PFSK-1 (cell line): ENCODE measurements at regions not wholly inside any gene's neighbourhood (a gene's known extent, or its start where the extent isn't known, plus 50 kb on each side); places are given as distances from the start of the nearest gene placed in this dataset.

Source experiments
- FOXP2 ChIP-seq: optimal IDR thresholded peaks from 2 replicates; pipeline ENCODE3; 2011; ENCODE audit warnings: borderline replicate concordance, control low read depth, inconsistent platforms; ENCODE audit not compliant: insufficient read depth; ENCODE audit errors: extremely low read length, extremely low read depth
- POLR2AphosphoS5 ChIP-seq: IDR thresholded peaks from 2 replicates; pipeline ENCODE4 v1.6.1; 2012; ENCODE audit warnings: low read depth, mild to moderate bottlenecking, control low read depth, low read length, moderate library complexity
- SIN3A ChIP-seq: IDR thresholded peaks from 2 replicates; pipeline ENCODE4 v1.6.1; 2012; ENCODE audit warnings: mild to moderate bottlenecking, low read length, moderate library complexity, borderline replicate concordance; ENCODE audit not compliant: insufficient read depth
- TAF1 ChIP-seq: IDR thresholded peaks from 2 replicates; pipeline ENCODE4 v1.6.1; 2012; ENCODE audit warnings: low read length, control low read depth, borderline replicate concordance; ENCODE audit not compliant: insufficient read depth
- TF ChIP-seq, protein P1 (sequence below), 2 experiments: IDR thresholded peaks; 2 replicates each; pipeline versions ENCODE4 v1.6.1 to v1.8.0; 2011 to 2012; ENCODE audit warnings: low read depth in 2 of 2, low read length in 2 of 2, control low read depth in 1 of 2, inconsistent platforms in 1 of 2, mild to moderate bottlenecking in 1 of 2, moderate library complexity in 1 of 2; ENCODE audit not compliant: insufficient read depth in 1 of 2

GRCh38 chr2:133818661-133819060 lies 250.4 kb upstream of the NCKAP5 start:
- TF ChIP-seq FOXP2: no peak
- no peak for TF ChIP-seq SIN3A
- TF ChIP-seq TAF1: no peak
- TF ChIP-seq POLR2AphosphoS5: no peak
- TF ChIP-seq, protein P1, sequence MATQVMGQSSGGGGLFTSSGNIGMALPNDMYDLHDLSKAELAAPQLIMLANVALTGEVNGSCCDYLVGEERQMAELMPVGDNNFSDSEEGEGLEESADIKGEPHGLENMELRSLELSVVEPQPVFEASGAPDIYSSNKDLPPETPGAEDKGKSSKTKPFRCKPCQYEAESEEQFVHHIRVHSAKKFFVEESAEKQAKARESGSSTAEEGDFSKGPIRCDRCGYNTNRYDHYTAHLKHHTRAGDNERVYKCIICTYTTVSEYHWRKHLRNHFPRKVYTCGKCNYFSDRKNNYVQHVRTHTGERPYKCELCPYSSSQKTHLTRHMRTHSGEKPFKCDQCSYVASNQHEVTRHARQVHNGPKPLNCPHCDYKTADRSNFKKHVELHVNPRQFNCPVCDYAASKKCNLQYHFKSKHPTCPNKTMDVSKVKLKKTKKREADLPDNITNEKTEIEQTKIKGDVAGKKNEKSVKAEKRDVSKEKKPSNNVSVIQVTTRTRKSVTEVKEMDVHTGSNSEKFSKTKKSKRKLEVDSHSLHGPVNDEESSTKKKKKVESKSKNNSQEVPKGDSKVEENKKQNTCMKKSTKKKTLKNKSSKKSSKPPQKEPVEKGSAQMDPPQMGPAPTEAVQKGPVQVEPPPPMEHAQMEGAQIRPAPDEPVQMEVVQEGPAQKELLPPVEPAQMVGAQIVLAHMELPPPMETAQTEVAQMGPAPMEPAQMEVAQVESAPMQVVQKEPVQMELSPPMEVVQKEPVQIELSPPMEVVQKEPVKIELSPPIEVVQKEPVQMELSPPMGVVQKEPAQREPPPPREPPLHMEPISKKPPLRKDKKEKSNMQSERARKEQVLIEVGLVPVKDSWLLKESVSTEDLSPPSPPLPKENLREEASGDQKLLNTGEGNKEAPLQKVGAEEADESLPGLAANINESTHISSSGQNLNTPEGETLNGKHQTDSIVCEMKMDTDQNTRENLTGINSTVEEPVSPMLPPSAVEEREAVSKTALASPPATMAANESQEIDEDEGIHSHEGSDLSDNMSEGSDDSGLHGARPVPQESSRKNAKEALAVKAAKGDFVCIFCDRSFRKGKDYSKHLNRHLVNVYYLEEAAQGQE (IDR thresholded peaks at IDR 0.05; ENCODE audit: insufficient read depth in 1 of 2, low read depth in 2 of 2, low read length in 2 of 2): no peak

DNA sequence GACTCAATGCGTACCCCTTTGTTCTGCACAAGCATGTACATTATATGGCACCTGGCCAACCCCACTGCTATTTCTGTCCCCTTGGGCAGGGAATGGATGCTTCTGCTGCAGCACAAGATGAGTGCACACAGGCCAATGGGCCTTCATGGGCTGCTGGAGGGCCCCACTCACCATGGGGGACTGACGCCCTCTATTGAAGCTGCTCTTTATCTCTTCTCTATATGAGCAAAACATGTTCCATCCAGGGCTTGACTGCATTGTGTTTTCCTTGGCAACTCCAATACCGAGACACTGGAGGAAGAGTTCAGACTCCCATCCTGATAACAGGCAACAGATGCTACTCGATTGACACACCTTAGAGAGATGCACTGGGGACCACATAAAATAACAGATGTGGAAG lies 251.6 kb upstream of the NCKAP5 start:
- TF ChIP-seq TAF1: 0 out of 2 replicates have a peak, but pooled peaks have one; percentile 24
- TF ChIP-seq, protein P1 (IDR thresholded peaks at IDR 0.05; ENCODE audit: insufficient read depth in 1 of 2, low read depth in 2 of 2, low read length in 2 of 2): no peak
- TF ChIP-seq SIN3A: no peak

- no peak for TF ChIP-seq TAF1
- no peak for TF ChIP-seq SIN3A
- TF ChIP-seq, protein P1 (IDR thresholded peaks at IDR 0.05; ENCODE audit: insufficient read depth in 1 of 2, low read depth in 2 of 2, low read length in 2 of 2): no peak
- TF ChIP-seq POLR2AphosphoS5: no peak
- no peak for TF ChIP-seq FOXP2
These were observed 253.0 kb upstream of the NCKAP5 start for GRCh38 chr2:133821107-133821760.

- TF ChIP-seq TAF1 (no peak), FOXP2 (no peak), POLR2AphosphoS5 (no peak), SIN3A (no peak)
- TF ChIP-seq, protein P1 (IDR thresholded peaks at IDR 0.05; ENCODE audit: insufficient read depth in 1 of 2, low read depth in 2 of 2, low read length in 2 of 2): no peak; a peak in 1 of 4 replicates
These were observed 254.4 kb upstream of the NCKAP5 start for GRCh38 chr2:133822517-133823225.

- TF ChIP-seq FOXP2 (no peak), POLR2AphosphoS5 (no peak), SIN3A (no peak), TAF1 (no peak)
- TF ChIP-seq, protein P1 (IDR thresholded peaks at IDR 0.05; ENCODE audit: insufficient read depth in 1 of 2, low read depth in 2 of 2, low read length in 2 of 2): no peak
These were observed 254.9 kb upstream of the NCKAP5 start for GRCh38 chr2:133823226-133823550.
